D341Med (cell line): ENCODE measurements at regions not wholly inside any gene's neighbourhood (a gene's known extent, or its start where the extent isn't known, plus 50 kb on each side); places are given as distances from the start of the nearest gene placed in this dataset.
A peak's percentile ranks its signal among the peaks of the same experiment; 100 is the strongest.

Source experiments
- DNase-seq: peaks from one replicate; pipeline ENCODE4 v3.0.0; 2012; ENCODE audit warnings: low spot score

DNA sequence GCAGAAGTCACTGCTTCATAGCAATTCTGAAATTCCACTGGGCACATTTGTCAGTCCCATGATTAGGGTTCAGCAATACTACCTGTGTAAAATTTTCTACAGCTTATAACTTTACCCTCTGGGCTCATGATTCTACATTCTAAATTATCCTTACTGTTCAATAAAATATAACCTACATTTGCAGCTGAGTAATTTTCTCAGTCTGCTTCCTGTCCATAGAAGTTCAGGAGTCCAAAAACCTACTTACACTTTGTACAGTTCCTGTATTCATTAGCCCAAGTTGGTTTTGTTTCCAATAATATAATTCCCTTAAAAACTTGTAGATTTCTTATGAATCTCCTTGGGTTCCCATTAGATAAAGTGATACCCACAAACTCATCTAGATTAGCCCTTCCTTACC is 295.3 kb downstream of the SP3 start:
- no peak for DNase-seq

GRCh38 chr2:173672573-173673340 is 292.4 kb downstream of the SP3 start:
- no peak for DNase-seq

DNA sequence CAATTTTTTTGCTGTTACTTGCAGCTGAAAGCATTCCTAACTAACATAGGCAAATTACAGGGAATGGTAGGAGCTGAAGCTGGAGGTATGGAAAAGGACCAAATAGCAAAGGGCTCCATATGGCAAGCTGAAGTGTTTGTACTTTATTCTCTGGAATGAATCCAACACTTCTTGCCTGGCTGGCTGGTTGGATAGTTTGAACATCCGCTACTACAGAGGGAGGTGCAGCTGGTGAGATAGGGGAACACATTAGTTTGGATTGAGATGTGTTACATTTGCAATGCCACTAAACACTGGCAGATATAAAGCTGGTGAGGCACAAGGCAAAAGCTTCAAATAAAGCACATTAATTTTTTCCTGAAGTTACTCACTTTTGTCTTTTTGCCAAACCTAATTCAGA is 291.5 kb downstream of the SP3 start:
- DNase-seq: no peak

- DNase-seq: no peak
Observed at GRCh38 chr2:173676647-173677046, 288.5 kb downstream of the SP3 start.

GRCh38 chr2:173678186-173678585 is 287.0 kb downstream of the SP3 start:
- no peak for DNase-seq

DNA sequence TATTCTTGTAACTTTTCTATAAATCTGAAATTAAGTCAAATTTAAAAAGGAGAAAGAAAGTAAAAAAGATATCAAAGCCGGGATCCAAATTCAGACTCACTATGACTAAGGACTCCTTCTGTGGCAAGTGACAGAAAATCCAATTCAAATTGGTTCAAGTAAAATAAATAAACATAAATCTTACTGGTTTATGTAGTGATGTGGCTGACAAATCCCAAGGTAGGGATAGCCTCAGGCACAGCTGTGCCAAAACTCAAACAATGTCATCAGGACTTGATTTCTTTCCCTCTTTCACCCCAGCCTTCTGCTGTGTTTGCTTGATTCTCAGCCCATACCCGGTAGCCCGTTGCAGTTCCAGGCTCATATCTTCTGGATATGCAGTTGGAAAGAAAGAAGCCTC is 284.6 kb downstream of the SP3 start:
- no peak for DNase-seq

DNA sequence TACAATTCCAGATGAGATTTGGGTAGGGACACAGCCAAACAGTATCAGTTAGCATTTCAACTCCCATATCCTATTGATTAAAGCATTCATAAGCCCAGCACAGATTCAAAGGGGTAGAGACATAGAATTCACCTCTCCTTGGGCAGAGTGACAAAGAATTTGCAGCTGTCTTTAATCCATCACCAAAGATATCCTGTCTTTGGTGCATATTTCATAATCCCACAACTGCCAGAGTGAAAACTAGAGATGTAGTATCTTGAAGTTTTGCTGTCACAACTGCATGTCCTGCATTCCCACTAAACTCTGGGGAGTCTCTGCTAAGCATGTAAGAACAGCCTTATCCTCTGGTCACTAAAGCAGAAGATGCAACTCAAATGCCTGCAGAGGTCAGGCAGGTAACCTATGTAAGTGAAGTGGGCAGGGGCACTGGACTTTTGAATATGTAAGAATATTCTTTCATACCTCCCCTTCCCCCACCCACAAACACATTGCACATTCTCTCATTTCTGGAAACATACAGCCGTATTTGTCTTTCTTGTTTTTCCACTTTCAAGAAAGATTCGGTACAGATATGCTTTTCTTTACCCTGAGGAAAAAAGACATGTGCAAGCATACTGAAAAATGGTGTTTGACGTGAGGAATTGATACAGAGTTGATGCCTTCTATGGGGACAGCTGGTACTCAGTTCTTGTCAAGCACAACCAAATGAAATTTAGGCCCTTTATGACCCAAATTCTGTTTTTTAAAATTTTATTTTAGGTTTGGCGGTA is 283.1 kb downstream of the SP3 start:
- DNase-seq: no peak

DNA sequence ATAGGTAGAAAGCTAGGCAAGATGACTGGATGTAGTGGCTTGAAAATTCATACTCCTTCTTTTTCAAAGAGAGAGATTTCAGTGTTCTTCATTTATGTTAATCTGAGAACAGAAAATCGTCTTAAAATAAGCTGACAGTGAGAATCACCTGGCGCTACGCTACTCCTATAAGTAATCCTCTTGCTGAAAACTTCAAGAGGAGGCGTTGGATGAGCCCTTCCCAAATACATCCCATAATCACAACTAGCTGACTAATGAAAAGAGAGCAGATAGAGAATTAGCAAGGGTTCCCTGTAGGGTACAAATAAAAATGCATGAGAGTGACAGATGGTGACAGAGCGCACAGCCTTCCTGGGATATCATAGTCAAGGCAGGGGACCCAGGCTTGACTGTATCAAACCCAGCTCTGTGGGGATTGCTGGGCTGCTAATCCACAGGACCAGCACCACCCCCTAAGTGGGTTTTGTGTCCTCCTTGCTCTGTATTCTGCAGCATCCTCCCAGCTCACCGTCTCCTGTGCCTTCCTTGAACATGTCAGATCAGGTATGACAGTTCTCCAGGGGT is 280.2 kb downstream of the SP3 start:
- peak; percentile 71 for DNase-seq

DNA sequence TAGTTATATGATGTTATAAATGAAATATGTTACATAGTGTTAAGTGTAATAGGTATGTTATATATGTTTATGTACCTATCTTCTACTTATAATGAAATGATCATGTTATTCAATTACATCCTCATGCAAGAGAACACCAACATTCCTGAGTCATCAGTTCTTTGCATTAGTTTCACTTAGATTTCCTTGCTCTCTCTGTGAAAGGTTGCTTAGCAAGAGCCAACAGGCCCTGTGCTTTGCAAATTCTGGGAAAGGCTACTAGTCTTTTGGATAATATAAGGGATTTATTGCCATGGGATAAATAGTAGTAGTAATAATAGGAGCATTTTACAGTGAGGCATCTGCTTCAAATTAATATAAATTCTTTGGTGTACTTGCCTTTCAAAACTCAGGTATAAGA is 274.8 kb downstream of the SP3 start:
- DNase-seq: no peak

- no peak for DNase-seq
Observed at GRCh38 chr2:173692068-173692467, 273.1 kb downstream of the SP3 start.

DNA sequence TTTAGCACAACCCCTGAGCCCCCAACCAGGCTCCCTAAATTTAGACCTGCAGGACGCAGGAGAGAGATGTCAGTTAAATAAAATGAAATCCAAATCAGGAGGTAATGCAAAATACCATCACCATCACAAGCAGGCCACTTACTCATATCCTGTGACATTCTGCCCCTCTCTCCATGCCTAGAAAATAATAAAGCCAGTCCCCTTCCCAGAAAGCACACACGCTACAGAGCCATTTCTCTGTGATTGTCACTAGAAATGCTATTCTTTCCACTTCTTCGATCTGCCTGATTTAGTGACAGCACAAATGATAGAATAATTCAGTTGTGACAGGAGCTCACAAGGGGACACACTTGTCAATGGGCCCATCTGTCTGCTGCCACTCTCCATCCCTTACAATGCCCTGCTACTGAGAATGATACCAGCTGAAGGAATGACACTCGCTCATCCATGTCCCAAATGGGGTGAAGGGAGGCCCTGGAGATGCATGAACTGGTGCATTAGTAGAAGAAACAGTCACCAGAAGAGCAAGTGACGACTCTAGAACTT is 272.1 kb downstream of the SP3 start:
- DNase-seq: no peak

- no peak for DNase-seq
Observed at GRCh38 chr2:173696274-173696673, 268.9 kb downstream of the SP3 start.

DNA sequence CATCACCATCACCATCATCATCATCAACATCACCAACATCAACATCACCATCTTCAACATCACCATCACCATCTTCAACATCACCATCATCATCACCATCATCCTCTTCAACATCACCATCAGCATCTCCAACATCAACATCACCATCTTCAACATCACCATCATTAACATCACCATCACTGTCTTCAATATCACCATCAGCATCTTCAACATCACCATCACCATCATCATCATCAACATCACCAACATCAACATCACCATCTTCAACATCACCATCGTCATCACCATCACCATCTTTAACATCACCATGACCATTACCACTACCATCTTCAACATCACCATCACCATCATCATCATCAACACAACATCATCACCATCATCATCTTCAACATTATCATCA is 267.2 kb downstream of the SP3 start:
- no peak for DNase-seq

GRCh38 chr2:173705656-173706055 is 259.5 kb downstream of the SP3 start:
- DNase-seq: no peak

DNA sequence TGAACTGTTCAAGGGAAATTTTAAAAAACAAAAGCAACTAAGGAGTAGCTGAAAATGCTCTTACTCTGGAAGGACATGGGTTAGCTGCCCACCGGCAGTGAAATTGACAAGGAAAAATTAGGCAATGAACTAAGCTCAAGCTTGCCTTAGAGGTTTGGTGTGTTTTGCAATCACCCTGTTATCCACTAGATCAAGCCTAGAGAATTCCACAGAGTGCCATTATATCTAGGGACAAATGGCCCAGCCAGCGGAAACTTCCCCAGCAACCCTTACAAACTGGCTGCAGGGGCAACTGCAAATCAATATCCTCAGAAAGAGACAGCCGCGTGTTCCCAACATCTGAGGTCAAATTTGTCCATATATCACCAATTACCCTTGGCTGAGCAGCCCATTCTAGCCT is 258.2 kb downstream of the SP3 start:
- DNase-seq: no peak

- no peak for DNase-seq
Observed at GRCh38 chr2:173708806-173709205, 256.4 kb downstream of the SP3 start.

GRCh38 chr2:173711816-173712215 is 253.4 kb downstream of the SP3 start:
- DNase-seq: no peak

- DNase-seq: no peak
Observed at GRCh38 chr2:173713904-173714555, 251.1 kb downstream of the SP3 start.

DNA sequence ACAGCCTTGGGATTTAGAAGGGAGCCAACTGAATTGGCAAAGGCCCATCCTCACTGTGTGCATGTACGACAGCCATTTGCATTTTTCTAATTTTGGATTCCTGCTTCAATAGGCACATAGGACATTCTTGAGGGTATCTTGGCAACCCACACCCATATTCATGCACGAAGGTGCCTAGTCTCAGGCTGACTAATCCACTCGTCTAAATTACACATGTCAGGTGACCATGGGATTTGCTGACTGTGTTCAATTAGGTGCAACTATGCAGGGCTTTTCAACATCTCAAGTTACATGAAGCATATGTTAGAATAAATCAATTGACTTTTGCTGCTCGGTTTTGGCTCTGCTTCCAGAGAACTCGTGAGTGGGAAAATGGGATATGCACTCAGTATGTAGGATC is 249.7 kb downstream of the SP3 start:
- no peak for DNase-seq

DNA sequence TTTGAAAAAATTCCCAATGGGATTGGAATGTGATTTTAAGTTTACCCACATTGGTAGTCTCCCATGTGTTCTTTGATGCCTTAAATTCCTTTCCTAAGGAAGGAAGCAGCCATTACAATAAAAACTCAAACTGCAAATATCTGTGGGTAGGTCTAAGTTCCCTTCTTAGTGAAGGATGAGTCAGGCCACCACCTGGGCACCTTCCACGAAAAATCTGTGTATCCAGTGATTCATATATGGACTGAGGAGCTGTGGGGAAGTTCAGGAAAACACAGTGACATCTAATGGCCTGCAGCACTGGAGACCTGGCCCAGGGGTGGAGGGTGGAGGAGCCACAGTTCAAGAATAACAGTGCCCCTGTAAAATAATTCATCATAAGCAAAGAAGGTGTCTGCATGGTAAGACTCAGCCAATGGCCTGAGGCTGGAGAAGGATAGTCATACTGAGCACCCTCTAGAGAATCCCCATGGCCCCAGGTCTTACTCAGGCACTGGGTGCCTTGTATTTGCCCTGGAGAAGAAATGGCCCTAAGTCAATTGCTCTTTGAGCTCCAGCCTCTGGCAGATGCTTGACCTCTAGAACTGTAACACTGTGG is 248.6 kb downstream of the SP3 start:
- no peak for DNase-seq

GRCh38 chr2:173719471-173719870 is 245.7 kb downstream of the SP3 start:
- no peak for DNase-seq

DNA sequence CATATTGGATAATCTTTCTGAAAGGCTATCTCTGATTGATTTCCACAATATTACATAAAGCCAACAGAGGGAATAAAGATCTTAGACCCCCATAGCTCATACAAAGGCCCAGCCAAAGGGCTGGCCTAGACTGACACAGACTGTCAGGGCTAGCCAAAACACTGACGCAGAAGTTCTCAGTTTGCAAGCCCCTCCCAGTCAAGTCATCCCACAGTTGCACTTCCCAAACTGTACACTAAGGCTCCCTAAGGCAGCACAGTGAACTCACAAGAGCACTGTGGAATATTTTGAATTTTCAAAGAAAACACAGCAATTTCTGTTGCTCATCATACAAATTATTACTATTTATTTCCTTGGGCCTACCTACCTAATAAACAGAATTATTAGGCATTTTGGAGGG is 244.9 kb downstream of the SP3 start:
- DNase-seq: no peak
